Right lobe of liver (tissue), 6 donors: ENCODE measurements at regions not wholly inside any gene's neighbourhood (a gene's known extent, or its start where the extent isn't known, plus 50 kb on each side); places are given as distances from the start of the nearest gene placed in this dataset.

Experiments used
- ATAC-seq, 4 donors: fragments of 200-7000 bp; cut with Tn5 transposase; one replicate each; pipeline ENCODE4 v1.9.1; 2020; ENCODE audit warnings: mild to moderate bottlenecking in 4 of 4, moderate library complexity in 4 of 4
- DNase-seq, 3 donors: peaks; one replicate each; pipeline ENCODE4 v3.0.0-alpha.2; 2020
- H3K27ac ChIP-seq, 3 donors: fragments of 200-600 bp; one replicate each; pipeline ENCODE4 v1.8.0; 2022
- H3K27me3 ChIP-seq, 2 donors: fragments of 200-600 bp; one replicate each; pipeline ENCODE4 v1.8.0; 2022
- H3K36me3 ChIP-seq, 4 donors: fragments of 200-600 bp; sonication (generic) in 1 of 4; one replicate each; pipeline versions ENCODE4 v1.5.1 to v1.8.0; 2017 to 2022; ENCODE audit warnings: control low read depth in 1 of 4
- H3K4me1 ChIP-seq, 4 donors: fragments of 200-600 bp; sonication (generic) in 1 of 4; one replicate each; pipeline versions ENCODE4 v1.5.1 to v1.8.0; 2017 to 2022; ENCODE audit warnings: control low read depth in 1 of 4
- H3K4me3 ChIP-seq, 3 donors: fragments of 200-600 bp; one replicate each; pipeline ENCODE4 v1.8.0; 2022
- H3K9me3 ChIP-seq, 4 donors: fragments of 200-600 bp; sonication (generic) in 1 of 4; one replicate each; pipeline versions ENCODE4 v1.5.1 to v1.8.0; 2017 to 2022; ENCODE audit warnings: control low read depth in 1 of 4
- POLR2A ChIP-seq: fragments of 450-650 bp; IDR thresholded peaks from one replicate; pipeline ENCODE4 v1.6.1; 2017; ENCODE audit warnings: antibody characterized with exemption, mild to moderate bottlenecking
- WGBS: methylation state at CpG from one replicate; pipeline ENCODE4 v1.1.6; 2018; ENCODE audit warnings: low coverage, low lambda C conversion rate; ENCODE audit not compliant: insufficient coverage; ENCODE audit errors: missing lambda C conversion rate; 5-methylcytosine and 5-hydroxymethylcytosine counted together
- intact Hi-C, 2 donors: fragments of 100-400 bp; cut with DNase I; formaldehyde crosslinking; loops; one replicate each; pipeline versions ENCODE4 v1.11.2 to v1.14.1; 2022
- TF ChIP-seq, protein P1 (sequence below), 4 donors: fragments of 200-600 bp in 3 of 4; fragments of 450-650 bp in 1 of 4; IDR thresholded peaks; one replicate each; pipeline versions ENCODE4 v1.5.1 to v1.8.0; 2016 to 2022; ENCODE audit warnings: antibody characterized with exemption in 4 of 4, mild to moderate bottlenecking in 2 of 4
- donor health status: DM: no; HTN: yes; CAD: no.
- donor health status: DM: no; HTN: no; CAD: no.
- donor health status: DM: no; HTN: no; CAD: no.
- donor health status: DM: no; HTN: yes; CAD: no.
- donor health status: DM: no; HTN: yes; CAD: no.

DNA sequence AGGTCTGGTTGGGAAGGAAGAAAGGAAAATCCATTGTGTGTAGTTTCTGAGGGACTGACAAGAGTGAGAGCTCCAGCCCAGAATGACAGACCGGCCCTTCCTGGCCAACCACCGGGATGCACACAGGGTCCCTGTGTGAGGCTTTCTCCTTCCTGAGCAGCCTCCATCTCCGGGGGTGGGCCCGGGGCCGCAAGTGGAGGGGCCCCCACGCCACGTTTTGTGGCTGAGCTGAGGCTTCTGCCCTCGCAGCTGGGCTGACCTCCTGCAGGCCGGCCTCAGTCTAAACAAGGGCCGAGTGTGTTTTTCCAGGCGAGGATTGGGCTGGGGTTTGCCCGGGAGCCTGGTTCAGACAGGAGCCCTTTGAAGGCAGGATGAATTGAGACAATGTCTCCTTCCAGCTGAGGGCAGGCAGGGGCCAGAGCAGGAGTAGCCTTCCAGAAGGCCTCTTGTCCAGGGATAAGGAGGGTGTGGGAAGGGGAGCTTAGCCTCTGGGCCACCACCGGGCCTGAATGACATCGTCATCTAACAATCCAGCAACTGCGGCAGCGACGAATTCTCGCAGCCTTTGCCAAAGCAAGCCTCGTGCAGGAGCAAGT, 96.5 kb upstream of the NCOR2 start:
- DNase-seq (no peak), ATAC-seq (no peak)
- WGBS = 74% methylated on average over 8 of the region's 19 CpGs
- no peaks in the 10 kb centered on the region for H3K27me3 ChIP-seq
- no peak for TF ChIP-seq POLR2A
- TF ChIP-seq, protein P1, sequence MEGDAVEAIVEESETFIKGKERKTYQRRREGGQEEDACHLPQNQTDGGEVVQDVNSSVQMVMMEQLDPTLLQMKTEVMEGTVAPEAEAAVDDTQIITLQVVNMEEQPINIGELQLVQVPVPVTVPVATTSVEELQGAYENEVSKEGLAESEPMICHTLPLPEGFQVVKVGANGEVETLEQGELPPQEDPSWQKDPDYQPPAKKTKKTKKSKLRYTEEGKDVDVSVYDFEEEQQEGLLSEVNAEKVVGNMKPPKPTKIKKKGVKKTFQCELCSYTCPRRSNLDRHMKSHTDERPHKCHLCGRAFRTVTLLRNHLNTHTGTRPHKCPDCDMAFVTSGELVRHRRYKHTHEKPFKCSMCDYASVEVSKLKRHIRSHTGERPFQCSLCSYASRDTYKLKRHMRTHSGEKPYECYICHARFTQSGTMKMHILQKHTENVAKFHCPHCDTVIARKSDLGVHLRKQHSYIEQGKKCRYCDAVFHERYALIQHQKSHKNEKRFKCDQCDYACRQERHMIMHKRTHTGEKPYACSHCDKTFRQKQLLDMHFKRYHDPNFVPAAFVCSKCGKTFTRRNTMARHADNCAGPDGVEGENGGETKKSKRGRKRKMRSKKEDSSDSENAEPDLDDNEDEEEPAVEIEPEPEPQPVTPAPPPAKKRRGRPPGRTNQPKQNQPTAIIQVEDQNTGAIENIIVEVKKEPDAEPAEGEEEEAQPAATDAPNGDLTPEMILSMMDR (IDR thresholded peaks at IDR 0.05) = no peak
- no peaks in the 10 kb centered on the region for H3K4me1 ChIP-seq
- H3K4me3 ChIP-seq = no peak overlapping the region
- no peaks in the 10 kb centered on the region for H3K36me3 ChIP-seq
- no peak overlapping the region for H3K27ac ChIP-seq
- intact Hi-C loops = no loop called here
- H3K9me3 ChIP-seq = no peaks in the 10 kb centered on the region

DNA sequence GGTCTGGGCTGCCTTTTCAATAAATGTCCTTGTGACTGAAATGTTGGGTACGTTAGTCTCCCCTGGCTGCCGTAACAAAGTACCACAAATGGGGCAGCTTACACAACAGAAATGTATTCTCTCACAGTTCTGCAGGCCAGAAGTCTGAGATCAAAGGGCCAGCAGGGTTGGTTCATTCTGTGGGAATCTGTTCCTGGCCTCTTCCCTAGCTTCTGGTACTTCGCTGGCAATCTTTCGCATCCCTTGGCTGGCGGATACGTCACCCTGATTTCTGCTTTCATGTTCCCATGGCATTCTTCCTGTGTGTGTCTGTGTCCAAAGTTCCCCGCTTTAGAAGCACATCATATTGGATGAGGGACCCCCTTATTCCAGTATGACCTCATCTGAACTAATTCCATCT, 95.8 kb upstream of the NCOR2 start:
- no peaks in the 10 kb centered on the region for H3K9me3 ChIP-seq
- H3K4me3 ChIP-seq = no peak overlapping the region
- DNase-seq = no peak
- WGBS = 78% methylated on average over 7 of the region's 7 CpGs
- H3K4me1 ChIP-seq = no peaks in the 10 kb centered on the region
- no peak overlapping the region for H3K27ac ChIP-seq
- H3K27me3 ChIP-seq = no peaks in the 10 kb centered on the region
- TF ChIP-seq, protein P1 (IDR thresholded peaks at IDR 0.05) = no peak
- no peak for TF ChIP-seq POLR2A
- intact Hi-C loops = no loop called here
- H3K36me3 ChIP-seq = no peaks in the 10 kb centered on the region
- ATAC-seq = no peak

DNA sequence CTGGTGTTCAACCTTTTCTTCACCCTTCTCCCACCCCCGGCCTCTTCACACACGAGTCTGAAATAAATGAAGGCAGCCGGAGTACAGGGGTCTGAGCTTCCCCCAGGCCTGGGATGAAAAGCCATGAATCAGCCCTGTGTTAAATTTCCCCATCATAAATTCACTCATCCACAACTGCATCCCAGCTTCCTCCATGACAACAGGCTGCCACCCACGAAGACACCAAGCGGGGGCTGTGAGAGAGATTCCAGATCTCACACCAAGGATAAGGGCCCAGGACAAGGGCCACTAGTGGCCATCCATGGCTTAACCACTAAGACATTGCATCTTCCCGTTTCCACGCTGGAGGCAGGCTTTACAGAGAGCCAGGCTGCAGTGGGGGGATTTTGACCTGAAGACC, 93.9 kb upstream of the NCOR2 start:
- Histone ChIP-seq H3K9me3 (no peaks in the 10 kb centered on the region), H3K4me3 (no peak overlapping the region), H3K36me3 (no peaks in the 10 kb centered on the region), H3K27me3 (no peaks in the 10 kb centered on the region), H3K4me1 (peaks cover 0 to under 1% (median 0%) of the 10 kb centered on the region in 4 donors), H3K27ac (no peak overlapping the region)
- DNase-seq (no peak), ATAC-seq (no peak)
- WGBS = 82% methylated on average over 5 of the region's 7 CpGs
- intact Hi-C loops = no loop called here
- TF ChIP-seq, protein P1 (IDR thresholded peaks at IDR 0.05) = no peak

DNA sequence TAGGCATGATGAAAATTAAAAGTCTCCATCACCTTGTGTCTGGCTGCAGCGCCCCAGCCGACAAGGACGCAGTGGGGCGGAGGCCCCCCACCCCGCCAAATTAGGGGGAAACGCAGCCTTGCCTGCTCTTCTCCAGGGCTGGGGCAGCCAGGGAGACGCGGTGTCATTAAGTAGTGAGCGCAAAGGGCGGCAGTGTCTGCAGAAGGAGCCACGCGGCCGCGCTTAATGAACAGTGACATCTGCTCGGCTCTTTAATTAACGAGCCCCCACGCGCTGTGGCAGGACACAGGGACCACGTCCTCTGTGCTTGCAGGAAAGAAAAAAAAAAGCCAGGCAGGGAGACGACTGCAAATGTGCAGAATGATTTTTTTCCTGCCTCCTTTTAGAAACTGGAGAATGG, 93.4 kb upstream of the NCOR2 start:
- Histone ChIP-seq H3K4me1 (peaks cover 0 to 6% (median 0%) of the 10 kb centered on the region in 4 donors), H3K36me3 (no peaks in the 10 kb centered on the region), H3K27me3 (no peaks in the 10 kb centered on the region), H3K27ac (no peak overlapping the region), H3K4me3 (no peak overlapping the region), H3K9me3 (no peaks in the 10 kb centered on the region)
- no peak for DNase-seq
- 76% methylated on average over 18 of the region's 20 CpGs for WGBS
- intact Hi-C loops = no loop called here
- TF ChIP-seq, protein P1 (IDR thresholded peaks at IDR 0.05) = no peak
- no peak for TF ChIP-seq POLR2A
- ATAC-seq = no peak
